Brain microvascular endothelial cell (primary cell): ENCODE measurements at regions not wholly inside any gene's neighbourhood (a gene's known extent, or its start where the extent isn't known, plus 50 kb on each side); places are given as distances from the start of the nearest gene placed in this dataset.
"Not testable (repeated sequence)": the region's sequence is repeated elsewhere in the genome, so short reads cannot be mapped to it uniquely, and the experiment has no call there.

Experiments
- DNase-seq: peaks from one replicate; pipeline ENCODE4 v3.0.0-alpha.2; 2020
- H3K27ac ChIP-seq: fragments of 250-450 bp; sonication (Bioruptor Pico); 2 replicates; pipeline ENCODE4 v1.5.1; 2020; ENCODE audit warnings: mild to moderate bottlenecking, moderate library complexity
- H3K27me3 ChIP-seq: fragments of 250-450 bp; sonication (Bioruptor Pico); replicated peaks from 2 replicates; pipeline ENCODE4 v1.5.1; 2020; ENCODE audit warnings: mild to moderate bottlenecking
- H3K36me3 ChIP-seq: fragments of 250-450 bp; sonication (Bioruptor Pico); replicated peaks from 2 replicates; pipeline ENCODE4 v1.5.1; 2020; ENCODE audit warnings: mild to moderate bottlenecking
- H3K4me3 ChIP-seq: 2 replicates; pipeline ENCODE4 v1.5.1; 2011; ENCODE audit warnings: low read depth, mild to moderate bottlenecking, control low read depth, low read length, moderate library complexity
- in situ Hi-C: cut with HindIII; loops from 2 replicates; pipeline ENCODE4 v1.10.0; 2017; ENCODE audit warnings: low sequenced_read_pairs, low pct_ligation_motif_present
- TF ChIP-seq, protein P1 (sequence below): IDR thresholded peaks from 2 replicates; pipeline ENCODE4 v1.5.1; 2011; ENCODE audit warnings: low read depth, mild to moderate bottlenecking, moderate library complexity, low read length, control low read depth, inconsistent platforms; ENCODE audit errors: missing control alignments

- no peak for DNase-seq
- Histone ChIP-seq H3K27ac (no peak overlapping the region), H3K36me3 (no peaks in the 10 kb centered on the region), H3K4me3 (no peak overlapping the region), H3K27me3 (no peaks in the 10 kb centered on the region)
- in situ Hi-C loops: no loop called here
- TF ChIP-seq, protein P1, sequence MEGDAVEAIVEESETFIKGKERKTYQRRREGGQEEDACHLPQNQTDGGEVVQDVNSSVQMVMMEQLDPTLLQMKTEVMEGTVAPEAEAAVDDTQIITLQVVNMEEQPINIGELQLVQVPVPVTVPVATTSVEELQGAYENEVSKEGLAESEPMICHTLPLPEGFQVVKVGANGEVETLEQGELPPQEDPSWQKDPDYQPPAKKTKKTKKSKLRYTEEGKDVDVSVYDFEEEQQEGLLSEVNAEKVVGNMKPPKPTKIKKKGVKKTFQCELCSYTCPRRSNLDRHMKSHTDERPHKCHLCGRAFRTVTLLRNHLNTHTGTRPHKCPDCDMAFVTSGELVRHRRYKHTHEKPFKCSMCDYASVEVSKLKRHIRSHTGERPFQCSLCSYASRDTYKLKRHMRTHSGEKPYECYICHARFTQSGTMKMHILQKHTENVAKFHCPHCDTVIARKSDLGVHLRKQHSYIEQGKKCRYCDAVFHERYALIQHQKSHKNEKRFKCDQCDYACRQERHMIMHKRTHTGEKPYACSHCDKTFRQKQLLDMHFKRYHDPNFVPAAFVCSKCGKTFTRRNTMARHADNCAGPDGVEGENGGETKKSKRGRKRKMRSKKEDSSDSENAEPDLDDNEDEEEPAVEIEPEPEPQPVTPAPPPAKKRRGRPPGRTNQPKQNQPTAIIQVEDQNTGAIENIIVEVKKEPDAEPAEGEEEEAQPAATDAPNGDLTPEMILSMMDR: no peak
Observed at GRCh38 chr9:108033976-108034964, 544.7 kb upstream of the KLF4 start.

- DNase-seq, in situ Hi-C loops, H3K27me3 ChIP-seq, H3K4me3 ChIP-seq, H3K27ac ChIP-seq, H3K36me3 ChIP-seq: not testable (repeated sequence)
Observed at GRCh38 chr9:108032079-108032478, 542.5 kb upstream of the KLF4 start.

- H3K27ac ChIP-seq, H3K4me3 ChIP-seq, H3K27me3 ChIP-seq, in situ Hi-C loops, DNase-seq, H3K36me3 ChIP-seq: not testable (repeated sequence)
Observed at GRCh38 chr9:108031221-108031620, 541.7 kb upstream of the KLF4 start.

DNA sequence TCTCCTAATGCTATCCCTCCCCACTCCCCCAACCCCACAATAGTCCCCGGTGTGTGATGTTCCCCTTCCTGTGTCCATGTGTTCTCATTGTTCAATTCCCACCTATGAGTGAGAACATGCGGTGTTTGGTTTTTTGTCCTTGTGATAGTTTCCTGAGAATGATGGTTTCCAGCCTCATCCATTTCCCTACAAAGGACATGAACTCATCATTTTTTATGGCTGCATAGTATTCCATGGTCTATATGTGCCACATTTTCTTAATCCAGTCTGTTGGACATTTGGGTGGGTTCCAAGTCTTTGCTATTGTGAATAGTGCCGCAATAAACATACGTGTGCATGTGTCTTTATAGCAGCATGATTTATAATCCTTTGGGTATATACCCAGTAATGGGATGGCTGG, 537.1 kb upstream of the KLF4 start:
- H3K27me3 ChIP-seq, H3K27ac ChIP-seq, H3K36me3 ChIP-seq, in situ Hi-C loops, DNase-seq, H3K4me3 ChIP-seq: not testable (repeated sequence)

GRCh38 chr9:108024604-108025003, 535.0 kb upstream of the KLF4 start:
- TF ChIP-seq, protein P1: no peak
- Histone ChIP-seq H3K36me3 (no peaks in the 10 kb centered on the region), H3K27me3 (no peaks in the 10 kb centered on the region), H3K27ac (no peak overlapping the region), H3K4me3 (no peak overlapping the region)
- in situ Hi-C loops: no loop called here
- DNase-seq: no peak

GRCh38 chr9:108022246-108022935, 532.8 kb upstream of the KLF4 start:
- Histone ChIP-seq H3K36me3 (no peaks in the 10 kb centered on the region), H3K27me3 (no peaks in the 10 kb centered on the region), H3K4me3 (no peak overlapping the region), H3K27ac (no peak overlapping the region)
- DNase-seq: no peak
- in situ Hi-C loops: no loop called here
- TF ChIP-seq, protein P1: no peak

DNA sequence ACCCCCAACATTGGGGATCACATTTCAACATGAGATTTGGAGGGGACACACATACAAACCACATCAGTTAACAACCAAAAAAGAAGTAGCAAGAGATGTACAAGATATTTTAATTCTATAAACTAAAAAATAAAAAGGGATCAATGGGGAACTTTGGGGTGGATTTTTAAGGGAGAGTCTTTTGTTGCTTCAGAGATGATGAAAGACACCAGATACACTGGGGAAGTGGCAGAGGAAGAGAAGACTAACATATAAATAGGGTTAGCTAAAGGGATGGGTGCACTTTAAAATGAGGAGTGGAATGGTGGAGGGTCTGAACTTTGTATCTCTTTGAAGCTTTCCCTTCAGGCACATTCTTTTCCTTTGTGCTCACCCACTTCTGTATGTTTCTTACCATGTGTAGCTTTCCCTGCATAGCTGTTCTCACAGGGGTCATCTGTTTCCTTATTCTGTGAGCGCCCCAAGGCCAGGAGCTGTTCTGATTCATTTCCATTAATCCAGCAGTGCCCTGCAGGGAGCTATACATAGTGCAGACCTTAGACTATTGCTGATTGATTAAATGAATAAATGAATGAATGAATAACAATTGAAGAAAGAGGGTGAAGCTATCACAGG, 531.6 kb upstream of the KLF4 start:
- Histone ChIP-seq H3K36me3 (no peaks in the 10 kb centered on the region), H3K27me3 (no peaks in the 10 kb centered on the region), H3K4me3 (no peak overlapping the region), H3K27ac (no peak overlapping the region)
- in situ Hi-C loops: no loop called here
- TF ChIP-seq, protein P1: no peak
- no peak for DNase-seq
